BLaER1 treated with 17β-estradiol and CSF1 and Interleukin-3, amounts not matched to agents 10 nM and 100 nM (cell line): ENCODE measurements at regions not wholly inside any gene's neighbourhood (a gene's known extent, or its start where the extent isn't known, plus 50 kb on each side); places are given as distances from the start of the nearest gene placed in this dataset.

Experiments used
- H3K27ac ChIP-seq, 11 experiments: shearing (Covaris generic); formaldehyde crosslinking; 2 replicates each; pipeline ENCODE4 v1.8.1; 2022
- H3K27me3 ChIP-seq, 11 experiments: shearing (Covaris generic); formaldehyde crosslinking; 2 replicates each; pipeline ENCODE4 v1.8.1; 2022
- H3K36me3 ChIP-seq, 11 experiments: shearing (Covaris generic); formaldehyde crosslinking; 2 replicates each; pipeline ENCODE4 v1.8.1; 2022
- H3K4me1 ChIP-seq, 10 experiments: shearing (Covaris generic); formaldehyde crosslinking; 2 replicates each; pipeline ENCODE4 v1.8.1; 2022
- H3K4me2 ChIP-seq, 11 experiments: shearing (Covaris generic); formaldehyde crosslinking; 2 replicates each; pipeline ENCODE4 v1.8.1; 2022
- H3K4me3 ChIP-seq, 10 experiments: shearing (Covaris generic); formaldehyde crosslinking; 2 replicates each; pipeline ENCODE4 v1.8.1; 2022
- H3K9ac ChIP-seq, 11 experiments: shearing (Covaris generic); formaldehyde crosslinking; 2 replicates each; pipeline ENCODE4 v1.8.1; 2022
- H3K9me3 ChIP-seq, 11 experiments: shearing (Covaris generic); formaldehyde crosslinking; replicated peaks in 1 of 11; 2 replicates each; pipeline ENCODE4 v1.8.1; 2022
- H4K20me1 ChIP-seq, 11 experiments: shearing (Covaris generic); formaldehyde crosslinking; 2 replicates each; pipeline ENCODE4 v1.8.1; 2022
- Cebpa-rat ChIP-seq, 11 experiments: shearing (Covaris generic); IDR thresholded peaks; 2 replicates each; pipeline ENCODE4 v1.8.1; 2022

GRCh38 chr16:87014112-87014511 lies 303.1 kb downstream of the C16orf95 start:
- no peak overlapping the region for H3K27ac ChIP-seq
- H3K36me3 ChIP-seq: no peaks in the 10 kb centered on the region
- no peak for TF ChIP-seq Cebpa-rat (IDR thresholded peaks at IDR 0.05)
- no peak overlapping the region for H3K9ac ChIP-seq
- H3K4me3 ChIP-seq: no peak overlapping the region
- H3K4me1 ChIP-seq: peaks cover 0 to 13% (median 10%) of the 10 kb centered on the region in 10 experiments; a peak in 12 of 20 replicates
- H3K27me3 ChIP-seq: peaks cover 0 to 8% (median 0%) of the 10 kb centered on the region in 11 experiments; a peak in 3 of 22 replicates
- H3K4me2 ChIP-seq: no peak overlapping the region
- H4K20me1 ChIP-seq: 0 out of 22 replicates have a peak, but pooled peaks cover 0 to 6% (median 0%) of the 10 kb centered on the region in 11 experiments
- H3K9me3 ChIP-seq: no peaks in the 10 kb centered on the region

GRCh38 chr16:87015021-87015420 lies 302.2 kb downstream of the C16orf95 start:
- Histone ChIP-seq H3K9me3 (no peaks in the 10 kb centered on the region), H3K9ac (no peak overlapping the region), H3K36me3 (no peaks in the 10 kb centered on the region), H3K27me3 (peaks cover 0 to 8% (median 0%) of the 10 kb centered on the region in 11 experiments; a peak in 3 of 22 replicates), H3K27ac (no peak overlapping the region), H3K4me1 (peaks cover 0 to 13% (median 10%) of the 10 kb centered on the region in 10 experiments; a peak in 12 of 20 replicates), H3K4me2 (no peak overlapping the region), H4K20me1 (0 out of 22 replicates have a peak, but pooled peaks cover 0 to 6% (median 0%) of the 10 kb centered on the region in 11 experiments), H3K4me3 (no peak overlapping the region)
- TF ChIP-seq Cebpa-rat (IDR thresholded peaks at IDR 0.05): no peak

- H3K27me3 ChIP-seq: peaks cover 0 to 8% (median 0%) of the 10 kb centered on the region in 11 experiments; a peak in 3 of 22 replicates
- H3K4me3 ChIP-seq: no peak overlapping the region
- H3K9ac ChIP-seq: no peak overlapping the region
- no peaks in the 10 kb centered on the region for H3K36me3 ChIP-seq
- TF ChIP-seq Cebpa-rat (IDR thresholded peaks at IDR 0.05): no peak
- 0 out of 22 replicates have a peak, but pooled peaks cover 0 to 6% (median 0%) of the 10 kb centered on the region in 11 experiments for H4K20me1 ChIP-seq
- peaks cover 0 to 13% (median 10%) of the 10 kb centered on the region in 10 experiments; a peak in 12 of 20 replicates for H3K4me1 ChIP-seq
- H3K4me2 ChIP-seq: peak overlapping the region in 3 of 11 experiments; percentile 2 to 59 (median 22); a peak in 4 of 22 replicates
- no peak overlapping the region for H3K27ac ChIP-seq
- H3K9me3 ChIP-seq: no peaks in the 10 kb centered on the region
Observed at GRCh38 chr16:87016046-87017035, 300.9 kb downstream of the C16orf95 start.

GRCh38 chr16:87017371-87018012 lies 299.7 kb downstream of the C16orf95 start:
- H3K4me3 ChIP-seq: no peak overlapping the region
- 0 out of 22 replicates have a peak, but pooled peaks cover 0 to 6% (median 0%) of the 10 kb centered on the region in 11 experiments for H4K20me1 ChIP-seq
- H3K9ac ChIP-seq: no peak overlapping the region
- no peaks in the 10 kb centered on the region for H3K9me3 ChIP-seq
- peak overlapping the region in 8 of 11 experiments; percentile 2 to 59 (median 22); a peak in 12 of 22 replicates for H3K4me2 ChIP-seq
- no peaks in the 10 kb centered on the region for H3K36me3 ChIP-seq
- H3K27me3 ChIP-seq: peaks cover 0 to 8% (median 0%) of the 10 kb centered on the region in 11 experiments; a peak in 3 of 22 replicates
- H3K27ac ChIP-seq: no peak overlapping the region
- H3K4me1 ChIP-seq: peaks cover 0 to 13% (median 10%) of the 10 kb centered on the region in 10 experiments; a peak in 12 of 20 replicates
- TF ChIP-seq Cebpa-rat (IDR thresholded peaks at IDR 0.05): no peak

GRCh38 chr16:87025676-87026075 lies 291.5 kb downstream of the C16orf95 start:
- Histone ChIP-seq H3K36me3 (no peaks in the 10 kb centered on the region), H3K9ac (no peak overlapping the region), H3K4me1 (peaks cover 0 to 9% (median 0%) of the 10 kb centered on the region in 10 experiments; a peak in 6 of 20 replicates), H3K27me3 (no peaks in the 10 kb centered on the region; a peak in 1 of 22 replicates), H3K27ac (no peak overlapping the region), H4K20me1 (no peaks in the 10 kb centered on the region), H3K9me3 (no peaks in the 10 kb centered on the region), H3K4me2 (peak overlapping the region in 2 of 11 experiments; percentile 8 to 25; a peak in 2 of 22 replicates), H3K4me3 (no peak overlapping the region)
- TF ChIP-seq Cebpa-rat (IDR thresholded peaks at IDR 0.05): no peak

- TF ChIP-seq Cebpa-rat (IDR thresholded peaks at IDR 0.05): no peak
- H3K4me3 ChIP-seq: no peak overlapping the region
Observed at GRCh38 chr16:87027056-87027616, 290.1 kb downstream of the C16orf95 start.

GRCh38 chr16:87028481-87029320 lies 288.5 kb downstream of the C16orf95 start:
- H4K20me1 ChIP-seq: no peaks in the 10 kb centered on the region
- H3K36me3 ChIP-seq: no peaks in the 10 kb centered on the region
- peaks cover 0 to 9% (median 0%) of the 10 kb centered on the region in 10 experiments; a peak in 6 of 20 replicates for H3K4me1 ChIP-seq
- no peaks in the 10 kb centered on the region for H3K9me3 ChIP-seq
- no peaks in the 10 kb centered on the region for H3K27me3 ChIP-seq
- H3K27ac ChIP-seq: no peak overlapping the region
- H3K9ac ChIP-seq: no peak overlapping the region
- no peak for TF ChIP-seq Cebpa-rat (IDR thresholded peaks at IDR 0.05)
- H3K4me2 ChIP-seq: peak overlapping the region in 4 of 11 experiments; percentile 3 to 18 (median 17); a peak in 3 of 22 replicates
- H3K4me3 ChIP-seq: no peak overlapping the region

More at GRCh38 chr16:87027056-87027616, 290.1 kb downstream of the C16orf95 start:
- Histone ChIP-seq H3K4me2 (no peak overlapping the region), H3K9ac (no peak overlapping the region), H3K4me1 (peaks cover 0 to 9% (median 0%) of the 10 kb centered on the region in 10 experiments; a peak in 6 of 20 replicates), H4K20me1 (no peaks in the 10 kb centered on the region), H3K9me3 (no peaks in the 10 kb centered on the region), H3K27me3 (no peaks in the 10 kb centered on the region), H3K36me3 (no peaks in the 10 kb centered on the region), H3K27ac (no peak overlapping the region)

- H3K27ac ChIP-seq: no peak overlapping the region
- H3K36me3 ChIP-seq: no peaks in the 10 kb centered on the region
- no peak for TF ChIP-seq Cebpa-rat (IDR thresholded peaks at IDR 0.05)
- H3K9me3 ChIP-seq: no peaks in the 10 kb centered on the region
- H3K4me1 ChIP-seq: peaks cover 0 to 8% (median 0%) of the 10 kb centered on the region in 10 experiments; a peak in 4 of 20 replicates
- no peak overlapping the region for H3K4me3 ChIP-seq
- no peaks in the 10 kb centered on the region for H3K27me3 ChIP-seq
- no peak overlapping the region for H3K4me2 ChIP-seq
- H3K9ac ChIP-seq: no peak overlapping the region
- no peaks in the 10 kb centered on the region for H4K20me1 ChIP-seq
Observed at GRCh38 chr16:87032554-87032953, 284.6 kb downstream of the C16orf95 start.
